H9 (cell line): ENCODE measurements at regions not wholly inside any gene's neighbourhood (a gene's known extent, or its start where the extent isn't known, plus 50 kb on each side); places are given as distances from the start of the nearest gene placed in this dataset.

Source experiments
- DNase-seq: peaks from one replicate; pipeline ENCODE4 v3.0.0-alpha.2; 2017
- H2AFZ ChIP-seq: one replicate; pipeline ENCODE4 v1.6.1; 2013; ENCODE audit warnings: mild to moderate bottlenecking, low read length, control low read depth, moderate library complexity
- H2AK5ac ChIP-seq: 2 replicates; pipeline ENCODE4 v1.6.1; 2013; ENCODE audit warnings: low read length, control low read depth, mixed read lengths; ENCODE audit not compliant: insufficient read length
- H2BK120ac ChIP-seq: one replicate; pipeline ENCODE4 v1.6.1; 2013; ENCODE audit warnings: low read depth, mild to moderate bottlenecking, low read length, control low read depth, inconsistent platforms; ENCODE audit not compliant: poor library complexity, severe bottlenecking
- H2BK12ac ChIP-seq: 2 replicates; pipeline ENCODE4 v1.6.1; 2013; ENCODE audit warnings: low read length, control low read depth, mixed read lengths, low read depth; ENCODE audit not compliant: insufficient read length
- H2BK15ac ChIP-seq: 2 replicates; pipeline ENCODE4 v1.6.1; 2013; ENCODE audit warnings: low read depth, low read length, control low read depth
- H2BK20ac ChIP-seq: one replicate; pipeline ENCODE4 v1.6.1; 2013; ENCODE audit warnings: low read depth, mild to moderate bottlenecking, low read length, control low read depth, inconsistent platforms; ENCODE audit not compliant: poor library complexity, severe bottlenecking
- H2BK5ac ChIP-seq: 2 replicates; pipeline ENCODE4 v1.6.1; 2013; ENCODE audit warnings: low read length, control low read depth, mixed read lengths; ENCODE audit not compliant: insufficient read length
- H3K14ac ChIP-seq: 2 replicates; pipeline ENCODE4 v1.6.1; 2013; ENCODE audit warnings: low read length, control low read depth; ENCODE audit not compliant: insufficient read depth
- H3K18ac ChIP-seq: 2 replicates; pipeline ENCODE4 v1.6.1; 2013; ENCODE audit warnings: low read depth, mild to moderate bottlenecking, mixed read lengths, low read length, control low read depth; ENCODE audit not compliant: insufficient read length
- H3K23ac ChIP-seq: 2 replicates; pipeline ENCODE4 v1.6.1; 2013; ENCODE audit warnings: low read length, control low read depth, mixed read lengths, low read depth; ENCODE audit not compliant: insufficient read length
- H3K23me2 ChIP-seq: 2 replicates; pipeline ENCODE4 v1.6.1; 2013; ENCODE audit warnings: low read depth, mild to moderate bottlenecking, mixed read lengths, low read length, control low read depth; ENCODE audit not compliant: insufficient read length, poor library complexity, severe bottlenecking
- H3K27ac ChIP-seq: 2 replicates; pipeline ENCODE4 v1.5.1; 2013; ENCODE audit warnings: low read length, control low read depth, mixed read lengths, low read depth; ENCODE audit not compliant: insufficient read length
- H3K27me3 ChIP-seq: 2 replicates; pipeline ENCODE4 v1.6.1; 2013; ENCODE audit warnings: low read length, control low read depth, inconsistent platforms; ENCODE audit not compliant: insufficient read depth
- H3K4ac ChIP-seq: 2 replicates; pipeline ENCODE4 v1.6.1; 2013; ENCODE audit warnings: low read depth, mild to moderate bottlenecking, control low read depth, inconsistent platforms, low read length, moderate library complexity
- H3K4me1 ChIP-seq: 2 replicates; pipeline ENCODE4 v1.6.1; 2013; ENCODE audit warnings: low read length, control low read depth, inconsistent platforms; ENCODE audit not compliant: insufficient read depth
- H3K4me2 ChIP-seq: 2 replicates; pipeline ENCODE4 v1.6.1; 2013; ENCODE audit warnings: low read length, control low read depth, mixed read lengths; ENCODE audit not compliant: insufficient read length, insufficient read depth
- H3K56ac ChIP-seq: 2 replicates; pipeline ENCODE4 v1.6.1; 2013; ENCODE audit warnings: low read depth, mild to moderate bottlenecking, mixed read lengths, low read length, control low read depth; ENCODE audit not compliant: insufficient read length
- H3K79me1 ChIP-seq: 2 replicates; pipeline ENCODE4 v1.6.1; 2013; ENCODE audit warnings: low read depth, mild to moderate bottlenecking, moderate library complexity, low read length, control low read depth, inconsistent platforms; ENCODE audit not compliant: insufficient read depth, poor library complexity, severe bottlenecking
- H3K79me2 ChIP-seq: 2 replicates; pipeline ENCODE4 v1.6.1; 2013; ENCODE audit warnings: low read length, control low read depth, inconsistent platforms; ENCODE audit not compliant: insufficient read depth
- H3K9ac ChIP-seq: 2 replicates; pipeline ENCODE4 v1.6.1; 2013; ENCODE audit warnings: low read length, control low read depth, mixed read lengths; ENCODE audit not compliant: insufficient read length; ENCODE audit errors: extremely low read depth
- H3K9me3 ChIP-seq: one replicate; pipeline ENCODE4 v1.6.1; 2013; ENCODE audit warnings: low read depth, low read length, inconsistent platforms; ENCODE audit not compliant: control insufficient read depth
- H3T11ph ChIP-seq: one replicate; pipeline ENCODE4 v1.6.1; 2013; ENCODE audit warnings: mild to moderate bottlenecking, low read length, control low read depth, inconsistent platforms
- H4K20me1 ChIP-seq: one replicate; pipeline ENCODE4 v1.6.1; 2013; ENCODE audit not compliant: control insufficient read depth, insufficient read length, insufficient read depth
- H4K5ac ChIP-seq: 2 replicates; pipeline ENCODE4 v1.6.1; 2013; ENCODE audit warnings: low read depth, mild to moderate bottlenecking, mixed read lengths, low read length, control low read depth; ENCODE audit not compliant: insufficient read length
- H4K8ac ChIP-seq: replicated peaks from 2 replicates; pipeline ENCODE4 v1.6.1; 2013; ENCODE audit warnings: low read length, control low read depth, mixed read lengths, low read depth; ENCODE audit not compliant: insufficient read length
- H4K91ac ChIP-seq: 2 replicates; pipeline ENCODE4 v1.6.1; 2013; ENCODE audit warnings: low read depth, mild to moderate bottlenecking, moderate library complexity, mixed read lengths, low read length, control low read depth; ENCODE audit not compliant: insufficient read length
- H3K27ac Mint-ChIP-seq, 3 experiments: 2 replicates in 2 of 3; 3 replicates in 1 of 3; pipeline ENCODE4 v1.8.0; 2020 to 2021; ENCODE audit warnings: mixed read lengths in 3 of 3, mild to moderate bottlenecking in 1 of 3, moderate library complexity in 1 of 3
- H3K27me3 Mint-ChIP-seq: 2 replicates; pipeline ENCODE4 v1.8.0; 2021; ENCODE audit warnings: low read depth, mild to moderate bottlenecking, moderate library complexity, mixed read lengths
- H3K36me3 Mint-ChIP-seq, 3 experiments: 2 replicates in 2 of 3; 3 replicates in 1 of 3; pipeline ENCODE4 v1.8.0; 2020 to 2021; ENCODE audit warnings: low read depth in 3 of 3, mixed read lengths in 3 of 3; ENCODE audit not compliant: insufficient read depth in 1 of 3
- H3K4me1 Mint-ChIP-seq, 2 experiments: 2 replicates each; pipeline ENCODE4 v1.8.0; 2020; ENCODE audit warnings: mixed read lengths in 2 of 2
- H3K4me3 Mint-ChIP-seq, 2 experiments: 2 replicates in 1 of 2; 3 replicates in 1 of 2; pipeline ENCODE4 v1.8.0; 2020 to 2021; ENCODE audit warnings: mild to moderate bottlenecking in 2 of 2, mixed read lengths in 2 of 2, moderate library complexity in 1 of 2
- H3K9me3 Mint-ChIP-seq, 2 experiments: 2 replicates in 1 of 2; 3 replicates in 1 of 2; pipeline ENCODE4 v1.8.0; 2020; ENCODE audit warnings: mild to moderate bottlenecking in 2 of 2, mixed read lengths in 2 of 2, moderate library complexity in 1 of 2
- WGBS: extraction: QIAGEN DNeasy Blood & Tissue Kit; methylation state at CpG from one replicate; pipeline ENCODE4 v1.1.7; 2013; ENCODE audit warnings: missing lambda C conversion rate, low lambda C conversion rate, mixed read lengths; ENCODE audit not compliant: insufficient read length; ENCODE audit errors: extremely low coverage; 5-methylcytosine and 5-hydroxymethylcytosine counted together
- TF ChIP-seq, protein P1 (sequence below): fragments of 200-600 bp; sonication (generic); conservative IDR thresholded peaks from 3 replicates; pipeline ENCODE4 v1.8.0; 2021; ENCODE audit warnings: antibody characterized with exemption, mild to moderate bottlenecking

DNA sequence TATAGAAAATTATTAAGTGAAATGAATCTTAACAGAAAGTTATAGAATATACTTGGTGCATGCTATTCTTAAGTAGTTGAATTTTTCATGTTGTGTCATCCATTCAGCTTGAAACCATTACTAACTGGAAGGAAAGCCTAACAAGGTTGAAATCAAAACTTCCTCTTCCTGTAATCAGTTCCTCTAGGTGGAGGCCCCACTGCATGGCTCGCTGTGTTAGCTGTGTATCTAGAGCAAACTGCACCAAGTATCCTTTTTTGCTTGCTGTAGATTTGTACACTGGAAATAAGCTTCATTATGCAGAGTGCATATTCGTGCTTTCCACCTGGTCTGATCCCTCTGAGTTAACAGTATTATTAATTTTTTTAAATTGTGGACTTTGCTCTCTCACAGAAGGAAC, 1146.1 kb downstream of the EFNB2 start:
- H3K4me3 Mint-ChIP-seq, result no peak overlapping the region
- no CpG with 5 or more reads among the region's 2 CpGs for WGBS

More for the DNA sequence above, 1146.1 kb downstream of the EFNB2 start:
- Histone ChIP-seq H3K4ac (no peak overlapping the region), H3K9me3 (no peaks in the 10 kb centered on the region), H2BK20ac (no peak overlapping the region), H3K18ac (no peak overlapping the region), H3K56ac (no peak overlapping the region), H3K4me1 (no peaks in the 10 kb centered on the region), H3K23ac (no peak overlapping the region), H3K79me2 (no peaks in the 10 kb centered on the region), H2BK5ac (no peak overlapping the region), H3K14ac (no peak overlapping the region), H3K4me2 (no peak overlapping the region), H4K5ac (no peak overlapping the region), H3K79me1 (no peaks in the 10 kb centered on the region), H4K91ac (no peak overlapping the region), H4K20me1 (no peaks in the 10 kb centered on the region), H3K23me2 (no peaks in the 10 kb centered on the region), H2BK120ac (no peak overlapping the region), H2BK12ac (no peak overlapping the region), H4K8ac (no peak overlapping the region), H2BK15ac (no peak overlapping the region), H2AFZ (no peak overlapping the region), H3K27ac (no peak overlapping the region), H2AK5ac (no peak overlapping the region), H3T11ph (no peak overlapping the region), H3K27me3 (no peaks in the 10 kb centered on the region), H3K9ac (no peak overlapping the region)
- Mint-ChIP-seq H3K9me3 (no peaks in the 10 kb centered on the region; a peak in 1 of 5 replicates), H3K4me1 (no peaks in the 10 kb centered on the region), H3K27me3 (no peaks in the 10 kb centered on the region), H3K27ac (no peak overlapping the region), H3K36me3 (no peaks in the 10 kb centered on the region)
- DNase-seq, result no peak
- TF ChIP-seq, protein P1, sequence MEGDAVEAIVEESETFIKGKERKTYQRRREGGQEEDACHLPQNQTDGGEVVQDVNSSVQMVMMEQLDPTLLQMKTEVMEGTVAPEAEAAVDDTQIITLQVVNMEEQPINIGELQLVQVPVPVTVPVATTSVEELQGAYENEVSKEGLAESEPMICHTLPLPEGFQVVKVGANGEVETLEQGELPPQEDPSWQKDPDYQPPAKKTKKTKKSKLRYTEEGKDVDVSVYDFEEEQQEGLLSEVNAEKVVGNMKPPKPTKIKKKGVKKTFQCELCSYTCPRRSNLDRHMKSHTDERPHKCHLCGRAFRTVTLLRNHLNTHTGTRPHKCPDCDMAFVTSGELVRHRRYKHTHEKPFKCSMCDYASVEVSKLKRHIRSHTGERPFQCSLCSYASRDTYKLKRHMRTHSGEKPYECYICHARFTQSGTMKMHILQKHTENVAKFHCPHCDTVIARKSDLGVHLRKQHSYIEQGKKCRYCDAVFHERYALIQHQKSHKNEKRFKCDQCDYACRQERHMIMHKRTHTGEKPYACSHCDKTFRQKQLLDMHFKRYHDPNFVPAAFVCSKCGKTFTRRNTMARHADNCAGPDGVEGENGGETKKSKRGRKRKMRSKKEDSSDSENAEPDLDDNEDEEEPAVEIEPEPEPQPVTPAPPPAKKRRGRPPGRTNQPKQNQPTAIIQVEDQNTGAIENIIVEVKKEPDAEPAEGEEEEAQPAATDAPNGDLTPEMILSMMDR, result no peak
